Nephron (organoid): ENCODE measurements at regions not wholly inside any gene's neighbourhood (a gene's known extent, or its start where the extent isn't known, plus 50 kb on each side); places are given as distances from the start of the nearest gene placed in this dataset.

Experiments
- H3K27ac Mint-ChIP-seq, 3 experiments: 2 replicates each; pipeline ENCODE4 v1.8.0; 2020; ENCODE audit warnings: mixed read lengths in 3 of 3, mild to moderate bottlenecking in 2 of 3, moderate library complexity in 1 of 3
- H3K27me3 Mint-ChIP-seq: 2 replicates; pipeline ENCODE4 v1.8.0; 2021; ENCODE audit warnings: low read depth, mild to moderate bottlenecking, moderate library complexity, mixed read lengths
- H3K36me3 Mint-ChIP-seq: 2 replicates; pipeline ENCODE4 v1.8.0; 2020; ENCODE audit warnings: low read depth, mixed read lengths
- H3K4me1 Mint-ChIP-seq: 2 replicates; pipeline ENCODE4 v1.8.0; 2020; ENCODE audit warnings: mixed read lengths
- H3K4me3 Mint-ChIP-seq, 3 experiments: 2 replicates each; pipeline ENCODE4 v1.8.0; 2020; ENCODE audit warnings: mild to moderate bottlenecking in 3 of 3, mixed read lengths in 3 of 3, moderate library complexity in 2 of 3
- H3K9me3 Mint-ChIP-seq: 2 replicates; pipeline ENCODE4 v1.8.0; 2020; ENCODE audit warnings: mixed read lengths
- TF ChIP-seq, protein P1 (sequence below), 3 experiments: fragments of 200-600 bp; sonication (generic); IDR thresholded peaks; one replicate each; pipeline ENCODE4 v1.5.0; 2021; ENCODE audit warnings: antibody characterized with exemption in 3 of 3; ENCODE audit not compliant: unreplicated experiment in 3 of 3

GRCh38 chr16:55120408-55120807 is 189.7 kb downstream of the IRX5 start:
- H3K27me3 Mint-ChIP-seq, result peaks cover 26% of the 10 kb centered on the region
- TF ChIP-seq, protein P1, sequence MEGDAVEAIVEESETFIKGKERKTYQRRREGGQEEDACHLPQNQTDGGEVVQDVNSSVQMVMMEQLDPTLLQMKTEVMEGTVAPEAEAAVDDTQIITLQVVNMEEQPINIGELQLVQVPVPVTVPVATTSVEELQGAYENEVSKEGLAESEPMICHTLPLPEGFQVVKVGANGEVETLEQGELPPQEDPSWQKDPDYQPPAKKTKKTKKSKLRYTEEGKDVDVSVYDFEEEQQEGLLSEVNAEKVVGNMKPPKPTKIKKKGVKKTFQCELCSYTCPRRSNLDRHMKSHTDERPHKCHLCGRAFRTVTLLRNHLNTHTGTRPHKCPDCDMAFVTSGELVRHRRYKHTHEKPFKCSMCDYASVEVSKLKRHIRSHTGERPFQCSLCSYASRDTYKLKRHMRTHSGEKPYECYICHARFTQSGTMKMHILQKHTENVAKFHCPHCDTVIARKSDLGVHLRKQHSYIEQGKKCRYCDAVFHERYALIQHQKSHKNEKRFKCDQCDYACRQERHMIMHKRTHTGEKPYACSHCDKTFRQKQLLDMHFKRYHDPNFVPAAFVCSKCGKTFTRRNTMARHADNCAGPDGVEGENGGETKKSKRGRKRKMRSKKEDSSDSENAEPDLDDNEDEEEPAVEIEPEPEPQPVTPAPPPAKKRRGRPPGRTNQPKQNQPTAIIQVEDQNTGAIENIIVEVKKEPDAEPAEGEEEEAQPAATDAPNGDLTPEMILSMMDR (IDR thresholded peaks at IDR 0.05; ENCODE audit: unreplicated experiment in 3 of 3), result peak in 1 of 3 experiments; percentile 16
- H3K4me1 Mint-ChIP-seq, result no peaks in the 10 kb centered on the region
- H3K9me3 Mint-ChIP-seq, result peaks cover 8% of the 10 kb centered on the region
- H3K36me3 Mint-ChIP-seq, result no peaks in the 10 kb centered on the region
- no peak overlapping the region for H3K4me3 Mint-ChIP-seq
- H3K27ac Mint-ChIP-seq, result no peak overlapping the region

- Mint-ChIP-seq H3K4me3 (no peak overlapping the region), H3K27ac (no peak overlapping the region), H3K27me3 (peaks cover 30% of the 10 kb centered on the region), H3K4me1 (no peaks in the 10 kb centered on the region), H3K36me3 (no peaks in the 10 kb centered on the region), H3K9me3 (peaks cover 8% of the 10 kb centered on the region)
- TF ChIP-seq, protein P1 (IDR thresholded peaks at IDR 0.05; ENCODE audit: unreplicated experiment in 3 of 3), result no peak
Observed at GRCh38 chr16:55120826-55121225, 190.2 kb downstream of the IRX5 start.

- Mint-ChIP-seq H3K27ac (no peak overlapping the region), H3K4me3 (no peak overlapping the region), H3K36me3 (no peaks in the 10 kb centered on the region), H3K27me3 (peaks cover 38% of the 10 kb centered on the region), H3K4me1 (no peaks in the 10 kb centered on the region), H3K9me3 (peaks cover 8% of the 10 kb centered on the region)
- TF ChIP-seq, protein P1 (IDR thresholded peaks at IDR 0.05; ENCODE audit: unreplicated experiment in 3 of 3), result no peak
Observed at GRCh38 chr16:55123652-55124051, 193.0 kb downstream of the IRX5 start.

GRCh38 chr16:55125818-55126385 is 195.2 kb downstream of the IRX5 start:
- H3K4me3 Mint-ChIP-seq, result no peak overlapping the region

DNA sequence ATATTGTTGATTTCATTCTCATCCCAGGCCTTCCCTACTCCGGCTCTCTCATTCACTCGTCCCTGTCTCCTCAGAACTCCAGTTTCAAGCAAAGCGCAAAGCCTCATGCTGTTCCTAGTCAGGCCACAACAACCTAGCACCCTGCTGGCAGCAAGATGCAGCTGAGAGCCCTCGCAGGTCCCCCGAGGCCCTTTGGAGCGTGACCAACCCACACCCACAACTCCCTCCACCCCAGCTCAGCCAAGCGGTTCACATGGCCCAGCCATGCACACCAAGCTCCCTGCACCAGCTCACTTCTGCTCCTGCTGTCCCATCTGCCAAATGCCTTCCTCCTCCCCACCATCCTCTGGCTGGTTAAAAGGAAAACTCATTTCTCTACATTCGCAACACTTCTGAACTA is 195.8 kb downstream of the IRX5 start:
- Mint-ChIP-seq H3K4me3 (no peak overlapping the region), H3K4me1 (no peaks in the 10 kb centered on the region), H3K27ac (no peak overlapping the region), H3K27me3 (peaks cover 34% of the 10 kb centered on the region), H3K36me3 (no peaks in the 10 kb centered on the region), H3K9me3 (peaks cover 8% of the 10 kb centered on the region)
- TF ChIP-seq, protein P1 (IDR thresholded peaks at IDR 0.05; ENCODE audit: unreplicated experiment in 3 of 3), result no peak

More at GRCh38 chr16:55125818-55126385, 195.2 kb downstream of the IRX5 start:
- TF ChIP-seq, protein P1 (IDR thresholded peaks at IDR 0.05; ENCODE audit: unreplicated experiment in 3 of 3), result no peak
- H3K36me3 Mint-ChIP-seq, result no peaks in the 10 kb centered on the region
- H3K4me1 Mint-ChIP-seq, result no peaks in the 10 kb centered on the region
- H3K27ac Mint-ChIP-seq, result no peak overlapping the region
- H3K27me3 Mint-ChIP-seq, result peaks cover 34% of the 10 kb centered on the region
- H3K9me3 Mint-ChIP-seq, result peaks cover 8% of the 10 kb centered on the region

DNA sequence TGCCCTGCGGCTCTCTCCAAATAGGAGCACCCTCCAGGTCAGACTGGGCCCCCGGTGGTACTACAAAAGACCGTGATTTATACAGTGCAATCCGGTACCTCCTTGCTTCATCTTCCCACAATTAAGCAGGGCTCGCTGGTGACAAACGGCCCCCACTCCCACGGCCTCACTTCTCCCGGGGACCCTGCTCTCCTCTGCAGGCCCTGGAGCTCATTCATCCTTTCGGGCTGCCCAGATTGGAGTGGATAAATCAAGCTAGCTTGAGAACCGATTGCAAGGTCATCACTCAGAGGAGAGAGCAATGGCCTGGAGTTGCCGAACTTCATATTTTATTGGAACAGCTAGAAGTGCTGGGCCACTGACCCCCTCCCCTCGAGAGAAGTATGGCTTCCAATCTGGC is 193.5 kb upstream of the IRX6 start:
- no peak overlapping the region for H3K4me3 Mint-ChIP-seq

More for the DNA sequence above, 193.5 kb upstream of the IRX6 start:
- Mint-ChIP-seq H3K4me1 (no peaks in the 10 kb centered on the region), H3K36me3 (no peaks in the 10 kb centered on the region), H3K27me3 (peaks cover 46% of the 10 kb centered on the region), H3K9me3 (no peaks in the 10 kb centered on the region), H3K27ac (no peak overlapping the region)
- TF ChIP-seq, protein P1 (IDR thresholded peaks at IDR 0.05; ENCODE audit: unreplicated experiment in 3 of 3), result no peak
